SK-N-SH treated with all-trans-retinoic acid at 6 μM for 48 hours (cell line): ENCODE measurements at regions not wholly inside any gene's neighbourhood (a gene's known extent, or its start where the extent isn't known, plus 50 kb on each side); places are given as distances from the start of the nearest gene placed in this dataset.

Source experiments
- ARNTL ChIP-seq: fragments of 450-650 bp; formaldehyde crosslinking; IDR thresholded peaks from 2 replicates; pipeline ENCODE4 v1.5.0; 2020; ENCODE audit warnings: low read depth, mild to moderate bottlenecking, moderate library complexity, borderline replicate concordance
- ISL1 ChIP-seq: fragments of 250-450 bp; sonication (Bioruptor Pico); IDR thresholded peaks from 2 replicates; pipeline ENCODE4 v2.1.2; 2022; ENCODE audit warnings: mild to moderate bottlenecking, moderate library complexity
- SNAI2 ChIP-seq: fragments of 250-450 bp; sonication (Bioruptor Pico); IDR thresholded peaks from 2 replicates; pipeline ENCODE4 v1.5.0; 2020; ENCODE audit warnings: mild to moderate bottlenecking, moderate library complexity

GRCh38 chr2:200733713-200734198 lies 78.0 kb upstream of the BZW1 start:
- TF ChIP-seq ISL1 (no peak), SNAI2 (CRISPR knock-in tag) (no peak), ARNTL (CRISPR knock-in tag) (no peak)
